GM21737 (cell line): ENCODE measurements at regions not wholly inside any gene's neighbourhood (a gene's known extent, or its start where the extent isn't known, plus 50 kb on each side); places are given as distances from the start of the nearest gene placed in this dataset.

ENCODE experiments used
- ATAC-seq: cut with Tn5 transposase; IDR thresholded peaks from one replicate; pipeline ENCODE4 v1.9.1; 2021; ENCODE audit warnings: mild to moderate bottlenecking, moderate library complexity; ENCODE audit not compliant: unreplicated experiment

DNA sequence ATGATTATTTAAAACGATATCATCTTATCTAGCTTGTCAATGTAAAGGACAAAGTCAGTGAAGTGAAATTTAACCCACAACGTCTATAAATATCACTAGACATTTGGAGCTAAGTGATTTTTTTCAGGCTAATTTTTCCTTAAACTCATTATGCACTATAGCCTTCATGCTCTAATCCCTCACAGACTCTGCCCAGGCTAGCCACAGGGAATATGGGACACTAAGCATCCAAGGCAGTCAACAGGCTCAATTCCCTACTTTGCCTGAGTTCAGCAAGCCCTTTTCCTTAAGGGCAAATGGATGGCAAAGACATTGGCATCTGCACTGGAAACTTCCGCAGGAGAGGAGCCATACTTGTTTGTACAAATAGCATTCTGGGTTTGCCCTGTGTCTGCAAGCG, 577.0 kb downstream of the LMO4 start:
- no peak for ATAC-seq

DNA sequence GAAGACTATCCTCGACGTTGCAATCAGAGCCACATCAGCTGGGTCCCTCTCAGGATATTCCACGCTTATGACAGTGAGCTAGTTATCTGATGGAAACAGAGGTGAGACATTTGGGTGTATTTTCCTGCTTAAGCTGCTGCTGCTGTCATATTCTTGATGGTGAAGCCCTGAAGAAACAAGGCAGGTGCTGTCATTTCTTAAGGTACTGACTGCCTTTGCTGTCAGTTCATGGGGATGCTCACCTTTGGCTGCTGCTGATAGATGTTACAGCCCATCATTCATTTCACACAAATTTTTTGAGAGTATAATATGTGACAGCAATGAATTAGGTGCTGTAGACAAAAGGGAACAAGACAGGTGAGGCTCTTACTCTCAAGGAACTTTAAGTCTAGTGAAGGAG, 577.4 kb downstream of the LMO4 start:
- ATAC-seq: no peak

DNA sequence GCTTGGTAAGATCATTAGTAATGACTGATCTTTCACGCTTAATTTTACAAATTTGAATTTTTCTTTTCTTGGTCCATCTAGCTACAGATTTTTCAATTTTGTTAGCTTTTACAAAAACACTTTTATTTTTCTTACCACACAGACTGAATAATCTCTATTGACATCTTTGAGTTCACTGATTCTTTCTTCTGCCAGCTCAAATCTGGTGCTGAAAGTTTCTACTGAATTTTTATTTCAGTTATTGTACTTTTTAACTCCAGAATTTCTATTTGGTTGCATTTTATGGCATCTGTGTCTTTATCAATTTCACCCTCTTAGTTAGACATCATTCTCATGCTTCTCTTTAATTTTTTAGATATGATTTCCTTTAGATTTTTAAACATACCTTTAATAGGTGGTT, 584.7 kb downstream of the LMO4 start:
- ATAC-seq: no peak

DNA sequence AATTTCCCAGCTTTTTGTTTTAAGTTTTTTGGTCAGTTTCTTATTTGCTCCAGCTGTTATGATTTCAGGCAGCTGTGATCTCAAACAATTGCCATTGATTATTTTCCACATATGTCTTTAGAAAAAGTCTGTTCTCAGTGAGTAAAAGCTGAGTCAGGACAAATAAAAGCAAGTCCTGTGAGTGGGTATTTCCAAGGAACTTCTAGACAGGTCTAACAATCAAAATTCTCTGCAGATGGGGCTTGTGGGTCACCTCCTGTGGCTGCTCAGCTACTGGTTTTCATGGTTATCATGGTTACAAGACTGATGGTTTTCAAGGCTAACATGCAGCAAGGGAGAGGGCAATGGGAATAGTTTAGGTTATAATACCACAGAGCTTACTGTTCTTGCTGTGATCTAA, 585.7 kb downstream of the LMO4 start:
- no peak for ATAC-seq

DNA sequence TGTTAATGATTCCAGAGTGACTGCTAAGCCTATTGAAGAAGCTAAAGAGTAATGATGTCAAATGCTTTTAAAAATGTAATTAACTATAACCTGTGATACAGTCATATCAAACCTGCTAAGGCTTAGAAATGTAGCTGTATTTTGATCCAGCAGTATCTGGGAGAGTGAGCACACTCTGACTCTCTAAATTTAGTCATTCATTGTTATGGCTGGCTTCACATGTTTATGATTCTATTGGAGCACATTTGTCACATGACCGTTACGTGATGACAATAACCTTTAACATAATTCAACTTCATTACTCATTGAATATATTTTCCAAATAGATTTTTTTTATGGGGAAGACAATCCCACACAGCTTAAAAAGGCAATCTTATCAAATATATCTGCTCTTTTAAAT, 587.1 kb downstream of the LMO4 start:
- ATAC-seq: no peak

DNA sequence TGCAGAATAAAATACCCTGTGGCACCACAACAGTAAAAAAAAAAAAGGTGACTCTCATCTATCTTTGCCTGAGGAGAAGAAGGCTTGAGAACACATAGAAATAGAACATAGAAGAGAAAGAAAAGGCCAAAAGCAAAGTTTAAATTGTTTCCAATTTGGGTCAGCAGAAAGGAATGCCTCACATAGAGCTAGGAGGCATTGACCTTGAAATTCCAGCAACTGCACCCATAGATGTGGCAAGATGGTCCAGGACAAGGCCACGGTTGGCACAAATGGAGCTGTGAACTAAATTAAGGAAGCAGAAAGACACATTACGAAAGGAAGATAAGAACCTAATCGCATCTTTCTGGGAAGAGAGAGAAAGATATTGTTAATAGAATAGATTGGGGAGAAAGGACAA, 588.3 kb downstream of the LMO4 start:
- ATAC-seq: no peak

DNA sequence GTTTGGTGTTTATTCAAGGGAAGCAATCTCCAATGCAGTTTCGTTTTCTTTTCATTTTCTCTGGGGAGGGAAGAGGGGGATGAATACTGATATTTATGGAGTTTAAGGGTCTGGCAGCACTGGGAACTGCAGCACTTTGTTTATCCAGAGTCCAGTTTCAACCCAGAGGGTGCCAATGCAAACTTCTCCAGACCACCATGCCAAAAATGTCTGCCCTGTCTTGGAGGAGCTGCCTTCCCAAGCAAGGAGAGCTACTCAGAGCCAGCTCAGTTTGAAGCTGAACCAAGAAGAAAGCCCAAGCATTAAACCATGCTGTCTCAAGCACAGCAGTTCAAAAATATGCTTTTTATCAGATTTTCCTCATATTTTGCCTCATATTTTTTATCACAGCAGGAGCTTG, 589.7 kb downstream of the LMO4 start:
- ATAC-seq: no peak

DNA sequence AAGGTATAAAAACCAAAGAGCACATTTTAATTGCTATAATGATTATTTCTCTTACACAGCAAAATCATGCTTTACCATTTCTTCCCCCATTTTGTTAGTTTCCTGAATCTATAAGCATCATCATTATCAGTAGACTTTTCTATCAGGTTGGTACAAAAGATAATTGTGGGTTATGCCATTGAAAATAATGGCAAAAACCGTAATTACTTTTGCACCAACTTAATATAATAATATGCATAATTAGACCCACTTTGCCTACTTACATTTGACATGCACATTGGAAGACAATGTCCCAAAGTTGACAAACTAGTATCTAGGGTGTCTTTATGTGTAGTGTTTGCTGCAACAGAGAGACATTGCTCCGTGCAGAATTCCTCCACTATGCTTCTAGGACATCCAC, 594.2 kb downstream of the LMO4 start:
- no peak for ATAC-seq

DNA sequence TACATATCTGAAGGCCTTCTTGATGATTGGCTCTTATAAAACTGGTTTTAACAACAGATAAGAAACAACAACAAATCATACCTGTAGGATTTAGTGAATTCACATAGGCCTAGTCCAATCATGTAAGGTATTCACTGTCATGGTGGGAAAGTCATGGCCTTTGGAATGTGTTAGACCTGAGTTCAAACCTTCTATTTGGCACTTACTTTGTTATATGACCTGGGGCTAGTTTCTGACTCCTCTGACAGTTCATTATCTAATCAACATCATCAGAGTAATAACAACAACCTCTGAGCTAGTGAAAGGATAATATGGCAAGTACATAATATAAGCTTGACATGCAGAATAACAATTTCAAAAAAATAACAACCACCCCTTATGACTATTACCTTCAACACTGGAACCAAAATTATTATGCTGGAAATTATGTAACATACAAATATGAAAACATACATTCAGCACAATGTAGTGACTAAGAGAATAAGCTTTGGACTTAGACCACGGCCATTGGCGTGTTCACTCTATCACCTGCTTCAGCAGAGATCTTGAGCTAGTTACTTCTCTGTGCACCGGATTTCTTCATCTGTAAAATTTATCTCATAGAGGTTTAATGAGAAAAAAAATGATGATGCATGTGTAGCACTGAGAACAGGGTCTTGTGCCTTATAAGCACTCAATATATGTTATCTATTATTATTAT, 597.6 kb downstream of the LMO4 start:
- ATAC-seq: no peak

DNA sequence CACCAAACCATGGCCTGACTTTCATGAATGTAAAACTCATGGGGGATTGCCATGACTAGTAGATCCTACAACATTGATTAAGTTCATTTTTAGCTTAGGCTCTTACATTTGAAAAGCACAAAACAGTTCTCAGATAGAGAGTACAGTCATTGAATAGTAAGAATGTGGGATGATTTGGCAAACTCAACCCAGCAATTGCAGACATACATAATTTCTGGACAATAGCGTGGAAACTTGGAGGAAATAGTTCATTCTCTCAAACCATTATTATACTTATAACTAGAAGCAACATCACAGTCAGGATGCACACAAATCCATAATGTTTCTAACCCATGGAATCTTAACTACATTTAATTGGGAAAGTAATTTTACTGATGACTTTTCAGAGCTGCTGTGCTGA, 598.2 kb downstream of the LMO4 start:
- no peak for ATAC-seq

DNA sequence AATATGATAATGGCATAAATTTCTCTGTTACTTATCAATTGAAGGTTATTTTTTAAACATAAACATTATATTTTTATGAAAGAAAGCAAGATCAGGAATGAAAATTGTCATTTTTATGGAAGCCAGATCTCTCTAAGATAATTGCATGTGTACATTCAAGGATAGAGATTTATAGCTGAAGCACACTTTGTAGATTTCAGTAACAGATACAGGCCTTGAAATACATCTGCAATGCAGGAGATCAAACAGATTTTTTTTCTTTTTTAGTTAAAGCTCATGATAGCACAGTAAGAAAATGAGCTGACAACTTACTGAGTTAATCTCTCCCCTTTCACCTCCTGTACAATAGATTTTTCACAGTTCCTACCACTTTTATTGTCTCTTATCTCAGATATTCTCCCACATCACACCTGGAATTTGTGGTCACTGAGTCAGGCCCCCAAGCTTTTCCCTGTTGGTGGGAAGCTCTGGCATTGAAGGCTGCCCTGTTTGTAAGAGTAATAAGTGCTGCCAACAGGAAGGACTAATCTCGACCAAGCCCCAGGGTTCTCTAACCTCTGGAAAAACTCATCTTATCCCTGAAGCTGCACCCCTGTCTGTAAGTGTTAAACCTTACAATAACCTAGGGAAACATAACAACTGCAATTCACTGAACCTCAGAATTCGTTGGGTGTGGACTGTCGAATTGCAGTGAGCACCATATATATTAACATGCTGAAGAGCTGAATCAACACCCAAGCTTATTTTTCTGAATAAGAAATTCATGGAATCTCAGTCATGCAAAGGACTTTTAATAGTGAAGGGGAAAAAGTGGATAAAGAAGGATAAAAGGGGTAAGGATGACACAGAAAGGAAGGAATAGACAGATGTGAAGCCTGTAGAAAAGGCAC, 599.0 kb downstream of the LMO4 start:
- no peak for ATAC-seq

DNA sequence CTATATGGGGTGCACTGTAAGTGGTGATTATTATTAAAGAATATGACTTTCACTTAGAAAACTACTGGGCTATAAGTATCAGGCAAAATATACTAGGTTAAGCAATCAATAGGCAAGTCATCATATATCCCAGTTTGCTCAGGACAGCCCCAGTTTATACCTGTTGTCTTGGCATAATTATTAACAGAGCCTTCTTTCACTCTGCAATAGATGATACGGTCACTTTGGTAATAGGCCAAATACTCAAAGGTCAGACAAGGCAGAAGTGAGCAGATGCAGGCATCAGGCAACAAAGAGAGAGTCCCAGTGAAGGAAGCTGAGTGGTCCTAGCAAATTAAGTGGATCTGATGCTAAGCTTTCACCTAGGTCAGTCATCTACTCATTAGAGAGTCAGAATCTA, 599.9 kb downstream of the LMO4 start:
- ATAC-seq: no peak

DNA sequence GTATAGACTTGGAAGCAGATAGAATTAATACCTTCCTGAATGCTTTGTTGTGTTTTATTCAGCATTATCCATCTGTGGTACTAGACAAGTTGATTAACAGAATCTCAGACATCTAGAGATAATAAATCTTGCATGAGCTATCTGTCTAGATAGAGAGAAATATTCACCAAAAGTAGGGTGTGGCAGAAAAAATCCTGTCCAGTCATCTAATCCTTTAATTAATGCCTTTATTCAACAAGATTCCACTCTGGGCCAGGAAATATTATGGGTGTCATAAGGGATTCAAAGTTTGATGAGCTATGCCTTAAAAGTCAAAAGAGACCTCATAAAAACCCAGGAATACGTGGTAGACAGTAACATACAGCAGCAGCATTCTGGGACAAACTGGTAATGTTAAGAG, 601.2 kb downstream of the LMO4 start:
- no peak for ATAC-seq

DNA sequence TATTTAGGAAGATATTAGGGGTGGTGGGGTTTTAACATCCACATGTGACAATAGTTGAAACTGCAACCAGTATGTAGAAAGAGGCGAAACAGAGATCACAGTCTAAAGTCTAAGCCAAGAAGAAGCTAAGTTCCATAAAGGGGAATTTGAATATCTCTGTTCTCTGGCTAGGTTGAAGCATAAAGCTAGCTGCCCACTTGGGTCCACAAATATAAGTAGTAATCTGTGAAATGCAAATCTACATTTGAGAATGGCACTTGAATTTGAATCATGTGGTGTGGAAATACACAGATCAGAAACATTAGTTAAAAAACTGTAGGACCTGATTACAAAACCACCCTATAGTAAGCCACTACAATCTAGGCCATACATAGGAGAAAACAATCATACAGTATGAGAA, 602.1 kb downstream of the LMO4 start:
- ATAC-seq: no peak

DNA sequence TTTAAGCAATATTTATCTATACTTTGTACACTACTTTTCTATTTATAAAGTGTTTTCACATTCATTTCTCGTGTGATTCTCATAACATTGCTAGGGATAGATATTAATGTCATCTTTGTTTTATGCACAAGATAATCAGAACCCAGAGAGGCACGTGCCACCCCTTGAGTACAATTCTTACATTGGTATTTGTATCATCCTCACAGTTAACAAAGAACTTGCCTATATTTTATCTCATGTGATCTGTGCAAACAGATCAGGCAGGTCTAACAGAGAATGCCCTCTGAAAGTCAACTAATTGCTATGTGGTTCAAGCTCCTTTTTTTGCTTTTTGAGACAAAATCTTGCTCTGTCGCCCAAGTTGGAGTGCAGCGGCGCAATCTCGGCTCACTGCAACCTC, 604.5 kb downstream of the LMO4 start:
- ATAC-seq: no peak

DNA sequence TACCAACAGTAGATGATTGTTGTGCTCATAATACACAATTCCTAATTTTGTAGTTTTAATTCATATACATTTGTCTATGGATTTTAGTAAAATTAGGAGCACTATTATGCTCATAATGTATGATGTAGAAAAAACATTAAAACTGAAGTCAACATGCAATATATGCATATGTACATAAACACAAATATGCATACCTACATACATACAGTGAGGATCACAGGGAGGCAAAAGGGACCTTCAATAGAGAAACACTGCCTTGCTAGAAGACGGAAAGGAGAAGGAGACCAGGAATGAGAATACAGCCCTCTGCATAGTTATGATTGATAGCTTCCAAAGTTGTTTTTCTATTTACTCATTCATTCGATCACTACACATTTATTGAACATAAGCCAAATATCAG, 606.5 kb downstream of the LMO4 start:
- no peak for ATAC-seq

DNA sequence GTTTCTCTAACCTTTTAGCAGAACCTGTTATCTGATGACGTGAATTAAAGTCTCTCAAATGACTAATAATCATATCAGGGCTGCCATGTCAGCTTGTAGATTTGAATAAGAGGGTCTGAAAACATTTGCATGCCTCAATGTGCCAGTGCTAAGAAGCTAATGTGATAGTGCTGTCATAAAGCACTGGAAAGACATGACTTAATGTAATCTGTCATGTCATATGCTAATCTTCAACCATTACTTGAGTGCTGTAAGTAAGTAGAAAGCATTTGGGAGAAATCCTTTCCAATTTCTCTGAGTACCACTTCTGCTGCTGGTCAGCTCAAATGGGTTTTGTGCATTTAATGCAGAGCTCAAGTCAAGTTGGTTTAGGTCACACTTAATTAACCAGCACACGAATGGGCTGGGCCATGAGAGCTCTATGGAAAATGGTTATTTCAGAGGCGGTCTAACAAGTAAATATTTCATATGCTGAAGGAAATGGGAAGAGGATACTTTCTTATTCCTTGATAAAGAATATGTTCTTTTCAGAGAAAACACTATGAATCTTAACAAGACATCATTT, 609.2 kb downstream of the LMO4 start:
- no peak for ATAC-seq

DNA sequence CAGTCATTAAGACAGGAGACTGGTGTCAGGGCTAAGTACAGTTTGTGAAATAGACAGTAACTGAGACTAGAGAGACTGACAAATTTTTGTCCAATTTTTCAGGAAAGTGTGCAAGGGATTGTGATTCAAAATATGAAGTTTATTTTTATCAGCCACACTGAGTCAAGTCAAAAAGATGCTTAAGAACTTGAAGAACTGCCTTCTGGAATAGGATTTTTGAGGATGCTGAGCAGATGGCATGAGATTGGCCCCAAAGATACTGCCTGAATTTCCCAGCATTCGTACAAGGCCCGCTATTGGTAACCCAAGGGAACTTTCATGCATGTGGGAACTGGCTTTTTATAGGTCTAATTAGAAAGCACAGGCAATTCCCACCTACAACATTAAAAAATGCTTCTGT, 610.0 kb downstream of the LMO4 start:
- ATAC-seq: no peak

DNA sequence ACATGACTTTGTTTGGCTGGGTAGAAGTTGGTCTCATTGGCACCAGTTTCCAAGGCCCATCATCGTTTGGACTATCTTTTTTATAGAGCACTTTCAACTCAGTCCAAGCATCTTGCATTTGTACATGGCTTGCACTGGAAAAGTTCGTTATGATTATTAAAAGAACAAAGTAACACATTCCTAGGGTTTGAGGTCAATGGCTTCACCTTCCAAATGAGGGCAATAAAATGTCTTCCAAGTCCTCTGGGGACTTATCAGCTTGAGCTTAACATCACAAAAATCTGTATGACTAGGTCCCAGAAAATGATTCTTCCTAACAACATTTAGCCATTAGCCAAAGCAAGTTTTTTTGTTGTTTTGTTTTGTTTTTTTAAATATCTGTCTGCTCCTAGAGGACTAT, 610.8 kb downstream of the LMO4 start:
- ATAC-seq: no peak

DNA sequence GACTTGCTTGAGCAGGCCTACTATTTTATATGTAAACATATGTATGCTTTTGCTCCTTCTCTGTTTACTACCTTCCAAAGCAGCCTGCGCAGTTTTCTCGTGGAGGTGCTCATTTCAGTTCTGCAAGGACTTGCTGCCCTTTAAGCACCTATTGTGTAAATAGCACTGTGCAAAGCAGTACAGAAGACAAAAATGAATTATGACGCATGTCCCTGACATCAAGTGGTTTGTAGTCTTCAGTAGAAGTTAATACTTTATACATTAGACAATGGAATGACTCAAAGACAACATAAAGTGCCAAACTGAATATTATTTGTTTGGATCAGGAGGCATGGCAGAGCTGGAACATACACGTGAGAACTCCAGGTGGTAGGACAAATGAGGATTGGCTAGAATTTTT, 611.7 kb downstream of the LMO4 start:
- ATAC-seq: no peak

DNA sequence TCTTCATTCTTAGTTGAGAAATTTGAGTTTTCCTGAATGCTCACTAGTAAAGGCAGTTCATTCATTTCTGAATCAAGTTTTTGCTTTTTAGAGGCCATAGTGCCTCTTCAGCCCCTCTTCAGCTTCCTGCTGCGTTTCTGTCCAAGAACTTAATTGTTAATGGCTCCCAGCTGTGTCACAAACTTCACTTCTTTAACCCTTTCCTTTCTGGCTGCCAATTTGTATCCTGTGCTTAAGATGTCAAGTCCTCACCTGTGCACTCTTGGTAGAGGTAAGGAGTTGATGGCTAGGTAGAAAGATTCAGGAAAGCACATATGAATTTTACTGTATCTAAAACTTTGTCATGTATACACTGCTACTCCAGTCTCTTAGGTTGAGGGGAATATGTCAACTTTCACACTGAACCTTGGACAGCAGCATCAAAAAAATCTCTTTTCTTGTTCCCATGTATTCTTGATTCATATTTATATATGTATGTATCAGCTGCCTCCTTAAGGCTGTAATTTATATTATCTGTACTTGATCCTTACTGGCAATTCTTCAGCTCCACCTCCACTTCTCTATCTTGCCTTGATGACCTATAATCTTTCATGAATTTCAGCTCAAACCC, 612.8 kb downstream of the LMO4 start:
- ATAC-seq: no peak

DNA sequence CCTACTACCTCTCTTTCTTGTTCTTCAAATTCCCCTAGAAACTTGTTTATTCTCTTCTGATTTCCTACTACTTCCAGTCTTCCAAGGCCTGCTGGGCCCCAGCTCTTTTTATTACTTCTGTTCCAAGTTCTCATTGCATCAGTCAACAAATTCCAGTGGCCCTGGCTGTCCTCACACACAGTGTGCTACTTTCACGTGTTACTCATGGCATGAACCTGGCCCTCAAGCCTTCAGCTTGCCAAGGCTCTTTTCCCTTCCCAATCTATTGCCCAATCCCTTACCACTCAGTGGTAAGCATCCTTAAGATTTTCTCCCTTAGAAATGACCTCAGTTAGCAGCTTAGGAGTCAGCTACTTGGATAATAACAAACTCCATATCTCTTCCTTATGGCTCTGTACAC, 613.5 kb downstream of the LMO4 start:
- ATAC-seq: no peak
